HepG2 (cell line): ENCODE measurements at regions not wholly inside any gene's neighbourhood (a gene's known extent, or its start where the extent isn't known, plus 50 kb on each side); places are given as distances from the start of the nearest gene placed in this dataset.
A peak's percentile ranks its signal among the peaks of the same experiment; 100 is the strongest.

ENCODE experiments used
- ATAC-seq: fragments of 200-7000 bp; cut with Tn5 transposase; 3 replicates; pipeline ENCODE4 v1.9.1; 2020; ENCODE audit warnings: mild to moderate bottlenecking, moderate library complexity
- BruUV-seq: library from RNA; stranded (reverse); fragments of 400-500 nt; replicated peaks from 2 replicates; lab custom pipeline; 2021; lab: Mats Ljungman, UMichigan
- CTCF ChIA-PET: fragments of 300-600 bp; formaldehyde crosslinking; extraction: SDS; loops from one replicate; lab custom pipeline; 2021; ENCODE audit warnings: low total read pairs, inconsistent platforms, low intra/inter-chr PET ratio; lab: Yijun Ruan, JAX
- POLR2A ChIA-PET: fragments of 350-600 bp; sonication (Branson Sonifier 250); formaldehyde crosslinking; loops from one replicate; lab custom pipeline; 2020; ENCODE audit warnings: antibody characterized with exemption, inconsistent platforms; lab: Yijun Ruan, JAX
- DNase-seq: peaks from one replicate; pipeline ENCODE4 v3.0.0-alpha.2; 2015; ENCODE audit warnings: low spot score
- FAIRE-seq: peaks from 3 replicates; lab custom pipeline; 2011; peaks lifted over from hg19 to GRCh38; lab: Jason Lieb, UNC
- H2AFZ ChIP-seq: one replicate; pipeline ENCODE4 v1.6.1; 2011; ENCODE audit warnings: low read length, inconsistent platforms
- H3K27ac ChIP-seq: fragments of 300-600 bp; 3 replicates; pipeline ENCODE4 v1.8.0; 2011; ENCODE audit warnings: mixed run types, mild to moderate bottlenecking, mixed read lengths, low read length, inconsistent platforms; ENCODE audit not compliant: insufficient read depth; ENCODE audit errors: extremely low read length
- H3K27me3 ChIP-seq, 2 experiments: fragments of 200-600 bp in 1 of 2; 2 replicates in 1 of 2; 3 replicates in 1 of 2; pipeline versions ENCODE4 v1.6.0 to v1.8.0; 2011; ENCODE audit warnings: low read length in 2 of 2, mild to moderate bottlenecking in 2 of 2, moderate library complexity in 2 of 2, inconsistent platforms in 1 of 2; ENCODE audit not compliant: insufficient read depth in 2 of 2, control insufficient read depth in 1 of 2
- H3K36me3 ChIP-seq, 2 experiments: fragments of 200-600 bp in 1 of 2; replicated peaks in 1 of 2; 2 replicates in 1 of 2; 3 replicates in 1 of 2; pipeline versions ENCODE4 v1.5.1 to v1.8.0; 2011; ENCODE audit warnings: low read length in 2 of 2, inconsistent platforms in 1 of 2; ENCODE audit not compliant: insufficient read depth in 2 of 2, control insufficient read depth in 1 of 2
- H3K4me1 ChIP-seq: 2 replicates; pipeline ENCODE4 v1.5.1; 2012; ENCODE audit warnings: low read length, inconsistent platforms; ENCODE audit not compliant: insufficient read depth
- H3K4me2 ChIP-seq: 2 replicates; pipeline ENCODE4 v1.6.0; 2011; ENCODE audit warnings: low read depth, low read length, inconsistent platforms
- H3K4me3 ChIP-seq, 3 experiments: fragments of 200-600 bp in 1 of 3; sonication (generic), shearing (Covaris generic) in 1 of 3; replicated peaks in 1 of 3; 2 replicates each; pipeline ENCODE4 v1.5.1; 2011 to 2016; ENCODE audit warnings: low read length in 3 of 3, inconsistent platforms in 2 of 3, low read depth in 2 of 3, mild to moderate bottlenecking in 2 of 3, control low read depth in 1 of 3, mixed read lengths in 1 of 3; ENCODE audit not compliant: insufficient read depth in 1 of 3
- H3K79me2 ChIP-seq: one replicate; pipeline ENCODE4 v1.6.1; 2011; ENCODE audit warnings: low read length, inconsistent platforms; ENCODE audit not compliant: insufficient read depth
- H3K9ac ChIP-seq: 2 replicates; pipeline ENCODE4 v1.6.0; 2011; ENCODE audit warnings: mild to moderate bottlenecking, low read depth, low read length, inconsistent platforms; ENCODE audit not compliant: insufficient read depth
- H3K9me3 ChIP-seq: 2 replicates; pipeline ENCODE4 v1.5.1; 2012; ENCODE audit warnings: mild to moderate bottlenecking, low read length
- H4K20me1 ChIP-seq: 2 replicates; pipeline ENCODE4 v1.6.0; 2011; ENCODE audit warnings: inconsistent platforms, mild to moderate bottlenecking, low read length, moderate library complexity; ENCODE audit not compliant: insufficient read depth
- HNF1A ChIP-seq, 2 experiments: sonication (generic) in 1 of 2; formaldehyde crosslinking in 1 of 2; IDR thresholded peaks; 2 replicates each; pipeline versions ENCODE4 v1.4.0 to v1.6.1; 2016 to 2020; ENCODE audit warnings: borderline replicate concordance in 1 of 2, low read depth in 1 of 2, mild to moderate bottlenecking in 1 of 2, missing genetic modification reagents in 1 of 2
- TCF7 ChIP-seq: sonication (generic); IDR thresholded peaks from 2 replicates; pipeline ENCODE4 v1.6.1; 2016; ENCODE audit warnings: antibody characterized with exemption, low read depth
- TOPORS ChIP-seq: sonication (generic); formaldehyde crosslinking; IDR thresholded peaks from 2 replicates; pipeline ENCODE4 v1.8.0; 2023; ENCODE audit warnings: mild to moderate bottlenecking, missing genetic modification reagents
- TP53 ChIP-seq: sonication (generic); formaldehyde crosslinking; conservative IDR thresholded peaks from 2 replicates; pipeline ENCODE4 v1.4.0; 2020; ENCODE audit warnings: missing genetic modification reagents
- ZBTB38 ChIP-seq: sonication (generic); formaldehyde crosslinking; IDR thresholded peaks from 2 replicates; pipeline ENCODE4 v1.5.1; 2020; ENCODE audit warnings: mild to moderate bottlenecking, missing genetic modification reagents
- ZMYM2 ChIP-seq: sonication (generic); formaldehyde crosslinking; IDR thresholded peaks from 2 replicates; pipeline ENCODE4 v1.8.0; 2022; ENCODE audit warnings: mild to moderate bottlenecking, missing genetic modification reagents
- WGBS: methylation state at CpG from one replicate; pipeline ENCODE4 v1.1.6; 2017; ENCODE audit warnings: low lambda C conversion rate; 5-methylcytosine and 5-hydroxymethylcytosine counted together
- in situ Hi-C: cut with HindIII; loops from 2 replicates; pipeline ENCODE4 v1.10.0; 2017; ENCODE audit warnings: low pct_unique_long_range_greater_than_20kb; ENCODE audit not compliant: extremely low pct_ligation_motif_present
- intact Hi-C: fragments of 100-400 bp; cut with micrococcal nuclease; formaldehyde crosslinking; loops from one replicate; pipeline ENCODE4 v1.10.0; 2022; ENCODE audit not compliant: unreplicated experiment

- no peak for TF ChIP-seq HNF1A (IDR thresholded peaks at IDR 0.05; ENCODE audit: low read depth)
- TF ChIP-seq HNF1A (CRISPR knock-in tag; IDR thresholded peaks at IDR 0.05; ENCODE audit: borderline replicate concordance): no peak
- TF ChIP-seq TCF7: no peak
- TF ChIP-seq ZBTB38 (CRISPR knock-in tag): peak; percentile 87; the same call in 1 of the 2 replicates
Measured at GRCh38 chr2:8141079-8141707, 540.7 kb upstream of the ID2 start (continued).

- no peak overlapping the region for H3K4me3 ChIP-seq
- intact Hi-C loops: no loop called here
- FAIRE-seq (no peak), DNase-seq (no peak), ATAC-seq (no peak)
- 98% methylated on average over 6 of the region's 6 CpGs for WGBS
- BruUV-seq: no TSS peak
- no peaks in the 10 kb centered on the region for H3K9me3 ChIP-seq
- H3K27ac ChIP-seq: no peak overlapping the region
- H2AFZ ChIP-seq: no peak overlapping the region
- in situ Hi-C loops: no loop called here
- no peak for TF ChIP-seq TOPORS (CRISPR knock-in tag)
- TF ChIP-seq TP53 (CRISPR knock-in tag): no peak
- TF ChIP-seq ZMYM2 (CRISPR knock-in tag): no peak
- ChIA-PET CTCF (no interaction called here), POLR2A (interaction anchor here (1.1 to 7.0 kb wide), 3 partner anchors 15 to 51 kb away, joined by 3 to 99 read pairs (median 5); no protein-coding TSS in a partner anchor)
- no peaks in the 10 kb centered on the region; a peak in 1 of 5 replicates for H3K36me3 ChIP-seq
- peaks cover 3% of the 10 kb centered on the region for H3K79me2 ChIP-seq
- peak overlapping the region; percentile 80; the same call in 1 of the 2 replicates for H3K4me2 ChIP-seq
- H3K9ac ChIP-seq: no peak overlapping the region
- H3K27me3 ChIP-seq: no peaks in the 10 kb centered on the region
- peaks cover 93% of the 10 kb centered on the region for H3K4me1 ChIP-seq
- H4K20me1 ChIP-seq: no peaks in the 10 kb centered on the region
Measured at GRCh38 chr2:8141780-8142179, 540.1 kb upstream of the ID2 start.
